GM13977 (cell line): ENCODE measurements at regions not wholly inside any gene's neighbourhood (a gene's known extent, or its start where the extent isn't known, plus 50 kb on each side); places are given as distances from the start of the nearest gene placed in this dataset.

Experiments used
- DNase-seq: peaks from one replicate; pipeline ENCODE4 v3.0.0; 2012; ENCODE audit warnings: low spot score
- in situ Hi-C: fragments of 300-500 bp; cut with MboI; formaldehyde crosslinking; loops from one replicate; pipeline ENCODE4 v1.12.0; 2022; ENCODE audit warnings: low sequenced_read_pairs, low pct_unique_long_range_greater_than_20kb, mixed read lengths, inconsistent platforms; ENCODE audit not compliant: unreplicated experiment
- TF ChIP-seq, protein P1 (sequence below): IDR thresholded peaks from 2 replicates; pipeline ENCODE4 v1.5.1; 2012; ENCODE audit warnings: mild to moderate bottlenecking, control low read depth; ENCODE audit not compliant: insufficient read depth; ENCODE audit errors: extremely low read depth, missing control alignments

DNA sequence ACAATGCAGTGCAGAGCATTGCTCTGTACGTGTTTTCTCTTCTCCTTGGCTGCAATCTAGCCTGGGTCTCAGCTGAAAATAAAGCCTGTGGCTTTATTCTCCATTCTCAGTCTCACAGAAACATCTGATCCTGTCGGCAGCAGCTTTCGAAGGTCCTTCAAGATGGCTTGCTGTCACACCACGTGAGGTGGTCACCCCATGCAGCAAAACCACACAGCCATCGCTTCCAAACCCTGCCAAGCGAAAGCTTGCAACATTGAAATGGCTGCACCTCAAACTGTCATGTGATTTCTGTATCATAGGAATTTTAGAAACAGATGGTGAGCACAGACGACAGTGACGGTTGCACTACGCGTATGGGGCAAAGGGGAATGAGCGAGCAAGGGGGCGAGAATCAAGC is 98.5 kb upstream of the SMARCA2 start:
- in situ Hi-C loops = no loop called here
- DNase-seq = no peak
- TF ChIP-seq, protein P1, sequence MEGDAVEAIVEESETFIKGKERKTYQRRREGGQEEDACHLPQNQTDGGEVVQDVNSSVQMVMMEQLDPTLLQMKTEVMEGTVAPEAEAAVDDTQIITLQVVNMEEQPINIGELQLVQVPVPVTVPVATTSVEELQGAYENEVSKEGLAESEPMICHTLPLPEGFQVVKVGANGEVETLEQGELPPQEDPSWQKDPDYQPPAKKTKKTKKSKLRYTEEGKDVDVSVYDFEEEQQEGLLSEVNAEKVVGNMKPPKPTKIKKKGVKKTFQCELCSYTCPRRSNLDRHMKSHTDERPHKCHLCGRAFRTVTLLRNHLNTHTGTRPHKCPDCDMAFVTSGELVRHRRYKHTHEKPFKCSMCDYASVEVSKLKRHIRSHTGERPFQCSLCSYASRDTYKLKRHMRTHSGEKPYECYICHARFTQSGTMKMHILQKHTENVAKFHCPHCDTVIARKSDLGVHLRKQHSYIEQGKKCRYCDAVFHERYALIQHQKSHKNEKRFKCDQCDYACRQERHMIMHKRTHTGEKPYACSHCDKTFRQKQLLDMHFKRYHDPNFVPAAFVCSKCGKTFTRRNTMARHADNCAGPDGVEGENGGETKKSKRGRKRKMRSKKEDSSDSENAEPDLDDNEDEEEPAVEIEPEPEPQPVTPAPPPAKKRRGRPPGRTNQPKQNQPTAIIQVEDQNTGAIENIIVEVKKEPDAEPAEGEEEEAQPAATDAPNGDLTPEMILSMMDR = no peak

DNA sequence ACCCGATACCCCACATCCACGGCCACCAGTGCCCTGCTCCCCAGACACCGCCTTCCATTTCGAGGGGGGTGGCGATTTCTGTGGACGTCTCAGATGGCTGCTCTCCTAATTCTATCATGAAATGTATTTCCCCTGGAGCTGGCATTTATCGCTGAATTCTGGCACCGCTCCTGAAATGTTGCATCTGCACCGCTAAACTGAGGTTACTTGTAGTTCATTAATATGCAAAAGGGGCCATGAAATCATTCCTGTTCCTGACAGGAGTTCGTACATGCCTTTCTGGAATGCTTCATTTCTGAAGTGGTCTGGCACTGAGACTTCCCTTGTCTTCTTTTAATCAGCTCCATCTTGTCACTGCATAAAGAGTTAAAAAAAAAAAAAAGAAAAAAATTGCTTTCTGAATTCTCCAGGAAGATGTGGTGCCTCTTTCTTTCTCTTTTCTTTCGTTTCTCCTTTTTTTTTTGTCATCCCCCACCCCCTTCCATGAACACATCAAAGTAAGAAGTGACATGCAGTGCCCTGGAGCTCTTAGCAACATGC is 97.7 kb upstream of the SMARCA2 start:
- DNase-seq = no peak
- in situ Hi-C loops = no loop called here

DNA sequence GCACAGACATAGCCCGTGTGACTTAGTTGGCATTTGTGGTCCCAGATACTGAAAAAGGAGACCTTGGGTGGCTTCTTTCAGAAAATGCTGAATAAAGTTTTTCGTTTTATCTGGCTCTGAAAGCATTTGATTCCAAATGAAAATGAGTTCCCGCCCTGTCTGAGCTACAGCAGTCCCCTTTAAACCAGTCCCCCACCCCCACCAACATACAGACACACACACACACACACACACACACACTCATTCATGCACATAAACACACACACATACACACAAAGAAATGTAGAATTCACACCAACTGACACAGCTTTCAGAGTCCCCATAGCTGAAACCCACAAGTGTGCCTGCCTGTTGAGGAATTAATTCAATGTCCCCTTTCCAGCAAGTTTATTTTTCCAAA is 97.0 kb upstream of the SMARCA2 start:
- no peak for DNase-seq
- in situ Hi-C loops = no loop called here
- TF ChIP-seq, protein P1 = no peak

More for the DNA sequence above, 97.7 kb upstream of the SMARCA2 start:
- TF ChIP-seq, protein P1 = no peak

DNA sequence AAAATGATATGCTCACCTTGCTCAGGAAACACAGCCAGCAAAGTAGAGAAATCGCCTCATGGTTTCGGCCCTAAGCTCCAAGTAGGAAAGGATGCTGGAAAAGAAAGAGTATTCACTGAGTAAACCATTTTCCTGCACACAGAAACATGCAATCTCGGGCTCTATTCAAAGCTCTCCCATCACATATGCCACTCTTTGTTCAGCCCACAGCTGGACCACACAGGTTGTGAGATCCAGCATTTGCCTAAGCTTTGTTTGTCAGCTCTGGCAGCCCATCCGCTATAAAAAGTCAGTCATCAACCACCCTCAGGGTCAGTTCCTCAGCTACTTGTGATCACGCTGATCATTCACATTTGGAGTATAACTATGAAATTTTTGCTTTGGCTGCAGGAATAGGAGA is 96.5 kb upstream of the SMARCA2 start:
- TF ChIP-seq, protein P1 = no peak
- DNase-seq = no peak
- in situ Hi-C loops = no loop called here

DNA sequence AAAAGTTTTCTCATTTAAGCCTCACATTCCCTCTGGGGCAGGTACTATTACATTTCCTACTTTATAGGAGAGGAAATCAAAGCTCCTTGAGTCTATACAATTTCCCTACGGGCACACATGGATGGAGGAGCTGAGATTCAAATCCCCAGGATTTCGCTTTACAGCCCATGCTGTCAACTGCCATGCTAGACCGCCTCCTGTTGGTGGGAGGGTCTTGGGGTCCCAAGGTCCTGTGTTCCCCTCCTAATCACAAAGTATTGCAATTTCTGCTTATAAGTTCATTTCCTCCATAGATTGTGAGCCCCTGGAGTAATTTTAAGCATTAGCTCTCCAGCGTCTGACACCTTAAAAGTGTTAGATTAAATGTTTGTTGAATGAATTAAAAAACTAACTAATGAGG is 95.9 kb upstream of the SMARCA2 start:
- TF ChIP-seq, protein P1 = no peak
- in situ Hi-C loops = no loop called here
- no peak for DNase-seq

DNA sequence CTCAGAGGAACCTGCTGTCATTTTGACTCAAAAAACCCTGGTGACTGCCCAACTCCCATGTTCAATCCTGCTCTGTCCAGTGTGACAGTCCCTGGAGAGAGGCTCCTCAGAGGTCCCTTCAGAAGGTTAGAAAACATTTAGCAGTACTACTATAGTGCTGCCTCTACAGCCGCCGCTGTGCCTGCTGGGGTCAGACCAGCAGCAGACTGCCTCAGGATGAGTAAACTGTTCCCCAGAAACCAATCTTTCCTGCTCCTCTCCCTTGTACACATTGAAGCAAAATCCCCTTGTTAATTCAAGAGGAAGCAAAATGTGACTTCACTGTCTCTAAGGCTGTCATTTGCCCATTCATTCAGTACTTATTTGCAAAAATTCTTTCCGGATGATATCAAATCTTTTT is 94.8 kb upstream of the SMARCA2 start:
- TF ChIP-seq, protein P1 = no peak
- in situ Hi-C loops = no loop called here
- DNase-seq = no peak

DNA sequence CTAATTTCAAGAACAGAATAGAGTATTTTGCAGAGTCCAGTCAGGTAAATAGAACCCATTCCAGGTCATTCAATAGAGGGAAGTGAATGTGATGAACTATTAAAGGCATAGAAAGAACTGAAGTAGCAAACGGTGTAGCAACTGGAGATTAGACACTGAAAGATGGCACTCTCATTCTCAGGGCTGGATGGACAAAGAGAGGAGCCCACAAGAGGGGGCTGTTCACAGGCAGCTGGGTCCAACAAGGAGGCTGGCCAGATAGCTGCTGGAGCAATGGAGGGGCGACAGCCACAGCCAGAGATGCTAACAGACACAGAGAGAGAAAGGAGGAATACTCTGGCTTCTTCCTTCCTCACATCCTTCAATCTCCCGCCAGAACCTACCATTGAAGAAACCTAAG is 93.1 kb upstream of the SMARCA2 start:
- in situ Hi-C loops = no loop called here
- TF ChIP-seq, protein P1 = peak; percentile 27
- DNase-seq = no peak
